CD4-positive, CD25-positive, alpha-beta regulatory T cell (primary cell): ENCODE measurements at regions not wholly inside any gene's neighbourhood (a gene's known extent, or its start where the extent isn't known, plus 50 kb on each side); places are given as distances from the start of the nearest gene placed in this dataset.

ENCODE experiments used
- ATAC-seq, 2 donors: fragments of 150-1000 bp; cut with Tn5 transposase; one replicate each; pipeline ENCODE4 v1.10.0; 2021; ENCODE audit warnings: low read depth in 2 of 2, moderate number of reproducible peaks in 2 of 2, moderate library complexity in 1 of 2
- DNase-seq, 3 donors: peaks; one replicate each; pipeline versions ENCODE4 v3.0.0 to v3.0.0-alpha.2; 2012 to 2022; ENCODE audit warnings: mixed read lengths in 1 of 3
- H3K27ac ChIP-seq: one replicate; pipeline ENCODE4 v1.7.0; 2013; ENCODE audit warnings: mild to moderate bottlenecking, low read length; ENCODE audit not compliant: insufficient read depth, poor library complexity, severe bottlenecking
- H3K27me3 ChIP-seq: one replicate; pipeline ENCODE4 v1.7.0; 2013; ENCODE audit warnings: low read length; ENCODE audit not compliant: control insufficient read depth, insufficient read depth
- H3K36me3 ChIP-seq: one replicate; pipeline ENCODE4 v1.7.0; 2013; ENCODE audit warnings: mild to moderate bottlenecking, low read length, moderate library complexity; ENCODE audit not compliant: control insufficient read depth, insufficient read depth
- H3K4me1 ChIP-seq: 2 replicates; pipeline ENCODE4 v1.7.0; 2013; ENCODE audit warnings: mild to moderate bottlenecking, low read length; ENCODE audit not compliant: insufficient read depth, control insufficient read depth, poor library complexity, severe bottlenecking
- H3K4me3 ChIP-seq: one replicate; pipeline ENCODE4 v1.7.0; 2013; ENCODE audit warnings: low read depth, mild to moderate bottlenecking, low read length, moderate library complexity
- H3K9me3 ChIP-seq, 2 experiments: 1 replicate in 1 of 2; 2 replicates in 1 of 2; pipeline ENCODE4 v1.7.0; 2013; ENCODE audit warnings: low read length in 2 of 2, mild to moderate bottlenecking in 1 of 2, moderate library complexity in 1 of 2; ENCODE audit not compliant: control insufficient read depth in 2 of 2
- H3K27ac Mint-ChIP-seq, 3 donors: one replicate each; pipeline ENCODE4 v1.8.0; 2020 to 2022; ENCODE audit warnings: mild to moderate bottlenecking in 3 of 3, mixed read lengths in 3 of 3, moderate library complexity in 2 of 3
- H3K27me3 Mint-ChIP-seq: one replicate; pipeline ENCODE4 v1.8.0; 2022; ENCODE audit warnings: mild to moderate bottlenecking, mixed read lengths
- H3K36me3 Mint-ChIP-seq: one replicate; pipeline ENCODE4 v1.8.0; 2020; ENCODE audit warnings: mixed read lengths
- H3K4me1 Mint-ChIP-seq, 4 donors: one replicate each; pipeline ENCODE4 v1.8.0; 2020 to 2022; ENCODE audit warnings: mixed read lengths in 4 of 4, mild to moderate bottlenecking in 1 of 4
- H3K4me3 Mint-ChIP-seq, 4 donors: one replicate each; pipeline ENCODE4 v1.8.0; 2020 to 2022; ENCODE audit warnings: mild to moderate bottlenecking in 4 of 4, mixed read lengths in 4 of 4, moderate library complexity in 3 of 4
- H3K9me3 Mint-ChIP-seq, 7 donors: one replicate each; pipeline ENCODE4 v1.8.0; 2020 to 2022; ENCODE audit warnings: mixed read lengths in 7 of 7, mild to moderate bottlenecking in 3 of 7, moderate library complexity in 2 of 7

GRCh38 chr5:103808464-103809106, 246.0 kb upstream of the NUDT12 start:
- no peak for DNase-seq
- peaks cover 0 to 11% (median 0%) of the 10 kb centered on the region in 7 donors for H3K9me3 Mint-ChIP-seq
- no peaks in the 10 kb centered on the region for H3K9me3 ChIP-seq
- H3K27me3 Mint-ChIP-seq, result no peaks in the 10 kb centered on the region
- H3K36me3 Mint-ChIP-seq, result no peaks in the 10 kb centered on the region
- no peak for ATAC-seq
- no peak overlapping the region for H3K4me3 ChIP-seq
- no peaks in the 10 kb centered on the region for H3K4me1 ChIP-seq
- no peaks in the 10 kb centered on the region for H3K27me3 ChIP-seq
- no peak overlapping the region for H3K27ac ChIP-seq
- no peaks in the 10 kb centered on the region for H3K36me3 ChIP-seq
- no peaks in the 10 kb centered on the region for H3K4me1 Mint-ChIP-seq
- no peak overlapping the region for H3K4me3 Mint-ChIP-seq
- H3K27ac Mint-ChIP-seq, result no peak overlapping the region

GRCh38 chr5:103804711-103805110, 242.1 kb upstream of the NUDT12 start:
- Mint-ChIP-seq H3K36me3 (no peaks in the 10 kb centered on the region), H3K27me3 (no peaks in the 10 kb centered on the region), H3K27ac (no peak overlapping the region), H3K9me3 (peaks cover 0 to 6% (median 0%) of the 10 kb centered on the region in 7 donors), H3K4me1 (no peaks in the 10 kb centered on the region), H3K4me3 (no peak overlapping the region)
- H3K9me3 ChIP-seq, result no peaks in the 10 kb centered on the region
- no peak overlapping the region for H3K4me3 ChIP-seq
- ATAC-seq (no peak), DNase-seq (no peak)
- H3K4me1 ChIP-seq, result no peaks in the 10 kb centered on the region
- H3K27me3 ChIP-seq, result no peaks in the 10 kb centered on the region
- H3K27ac ChIP-seq, result no peak overlapping the region
- no peaks in the 10 kb centered on the region for H3K36me3 ChIP-seq

- Mint-ChIP-seq H3K36me3 (no peaks in the 10 kb centered on the region), H3K27ac (no peak overlapping the region), H3K4me1 (no peaks in the 10 kb centered on the region), H3K27me3 (no peaks in the 10 kb centered on the region), H3K9me3 (peaks cover 0 to 12% (median 3%) of the 10 kb centered on the region in 7 donors), H3K4me3 (no peak overlapping the region)
- Histone ChIP-seq H3K27me3 (no peaks in the 10 kb centered on the region), H3K9me3 (no peaks in the 10 kb centered on the region), H3K36me3 (no peaks in the 10 kb centered on the region), H3K27ac (no peak overlapping the region), H3K4me3 (no peak overlapping the region), H3K4me1 (no peaks in the 10 kb centered on the region)
- ATAC-seq (no peak), DNase-seq (no peak)
These were observed 239.1 kb upstream of the NUDT12 start for GRCh38 chr5:103801681-103802080.

- no peaks in the 10 kb centered on the region for H3K4me1 ChIP-seq
- H3K27ac ChIP-seq, result no peak overlapping the region
- H3K27ac Mint-ChIP-seq, result no peak overlapping the region
- no peak overlapping the region for H3K4me3 Mint-ChIP-seq
- H3K36me3 ChIP-seq, result no peaks in the 10 kb centered on the region
- ATAC-seq, result no peak
- no peaks in the 10 kb centered on the region for H3K36me3 Mint-ChIP-seq
- H3K4me1 Mint-ChIP-seq, result no peaks in the 10 kb centered on the region
- no peak overlapping the region for H3K4me3 ChIP-seq
- no peaks in the 10 kb centered on the region for H3K27me3 Mint-ChIP-seq
- DNase-seq, result no peak
- peaks cover 0 to 15% (median 3%) of the 10 kb centered on the region in 7 donors for H3K9me3 Mint-ChIP-seq
- H3K9me3 ChIP-seq, result no peaks in the 10 kb centered on the region
- no peaks in the 10 kb centered on the region for H3K27me3 ChIP-seq
These were observed 238.3 kb upstream of the NUDT12 start for GRCh38 chr5:103800741-103801495.

GRCh38 chr5:103793595-103794182, 231.1 kb upstream of the NUDT12 start:
- Mint-ChIP-seq H3K36me3 (no peaks in the 10 kb centered on the region), H3K4me3 (no peak overlapping the region), H3K9me3 (peaks cover 0 to 30% (median 17%) of the 10 kb centered on the region in 7 donors), H3K4me1 (no peaks in the 10 kb centered on the region), H3K27ac (no peak overlapping the region), H3K27me3 (no peaks in the 10 kb centered on the region)
- H3K36me3 ChIP-seq, result no peaks in the 10 kb centered on the region
- H3K4me1 ChIP-seq, result no peaks in the 10 kb centered on the region
- ATAC-seq, result no peak
- H3K4me3 ChIP-seq, result no peak overlapping the region
- DNase-seq, result no peak
- peaks cover 2 to 13% of the 10 kb centered on the region in 2 experiments for H3K9me3 ChIP-seq
- no peaks in the 10 kb centered on the region for H3K27me3 ChIP-seq
- H3K27ac ChIP-seq, result no peak overlapping the region

GRCh38 chr5:103785569-103785968, 223.0 kb upstream of the NUDT12 start:
- Mint-ChIP-seq H3K27me3 (no peaks in the 10 kb centered on the region), H3K4me1 (no peaks in the 10 kb centered on the region), H3K9me3 (peaks cover 2 to 15% (median 7%) of the 10 kb centered on the region in 7 donors), H3K4me3 (no peak overlapping the region), H3K27ac (no peak overlapping the region), H3K36me3 (no peaks in the 10 kb centered on the region)
- Histone ChIP-seq H3K4me1 (no peaks in the 10 kb centered on the region), H3K27me3 (no peaks in the 10 kb centered on the region), H3K27ac (no peak overlapping the region), H3K36me3 (no peaks in the 10 kb centered on the region), H3K9me3 (no peaks in the 10 kb centered on the region), H3K4me3 (no peak overlapping the region)
- DNase-seq, result no peak
- ATAC-seq, result no peak

- Histone ChIP-seq H3K4me3 (no peak overlapping the region), H3K9me3 (no peaks in the 10 kb centered on the region), H3K36me3 (no peaks in the 10 kb centered on the region), H3K27ac (no peak overlapping the region), H3K27me3 (no peaks in the 10 kb centered on the region), H3K4me1 (no peaks in the 10 kb centered on the region)
- Mint-ChIP-seq H3K9me3 (peaks cover 2 to 8% (median 4%) of the 10 kb centered on the region in 7 donors), H3K27me3 (no peaks in the 10 kb centered on the region), H3K27ac (no peak overlapping the region), H3K4me1 (no peaks in the 10 kb centered on the region), H3K36me3 (no peaks in the 10 kb centered on the region), H3K4me3 (no peak overlapping the region)
- no peak for ATAC-seq
- no peak for DNase-seq
These were observed 221.1 kb upstream of the NUDT12 start for GRCh38 chr5:103783669-103784068.
